ENCODE measurements at regions not wholly inside any gene's neighbourhood (a gene's known extent, or its start where the extent isn't known, plus 50 kb on each side); places are given as distances from the start of the nearest gene placed in this dataset.

- H3K9me3 ChIP-seq (ENCODE audit: low read depth, low read length): no peaks in the 10 kb centered on the region
- no peak overlapping the region for H3K4me2 ChIP-seq (ENCODE audit: insufficient read depth, low read length)
- H3K79me2 ChIP-seq (ENCODE audit: insufficient read depth, low read length): no peaks in the 10 kb centered on the region
- H3K4me1 ChIP-seq (ENCODE audit: insufficient read depth, low read length): no peaks in the 10 kb centered on the region
- H3K27ac ChIP-seq (ENCODE audit: low read depth, low read length): no peak overlapping the region
- no peaks in the 10 kb centered on the region for H3K36me3 ChIP-seq (ENCODE audit: insufficient read depth, low read length)
- no peak overlapping the region for H3K4me3 ChIP-seq (ENCODE audit: insufficient read depth, low read length)
- no peaks in the 10 kb centered on the region for H4K20me1 ChIP-seq (ENCODE audit: insufficient read depth, low read length)
- no peak for TF ChIP-seq CTCF (IDR thresholded peaks at IDR 0.05; ENCODE audit: extremely low read depth, low read depth, low read length)
- no peak overlapping the region for H2AFZ ChIP-seq (ENCODE audit: low read length)
- DNase-seq (ENCODE audit: insufficient read length, low spot score, missing footprints): no peak
- no peaks in the 10 kb centered on the region for H3K27me3 ChIP-seq (ENCODE audit: insufficient read depth, low read length)
Measured at GRCh38 chr13:91134803-91135184, 212.7 kb upstream of the MIR17HG start.

- no peaks in the 10 kb centered on the region for H3K9me3 ChIP-seq (ENCODE audit: low read depth, low read length)
- H3K79me2 ChIP-seq (ENCODE audit: insufficient read depth, low read length): no peaks in the 10 kb centered on the region
- H3K27ac ChIP-seq (ENCODE audit: low read depth, low read length): no peak overlapping the region
- TF ChIP-seq CTCF (IDR thresholded peaks at IDR 0.05; ENCODE audit: extremely low read depth, low read depth, low read length): no peak
- H4K20me1 ChIP-seq (ENCODE audit: insufficient read depth, low read length): no peaks in the 10 kb centered on the region
- no peak overlapping the region for H2AFZ ChIP-seq (ENCODE audit: low read length)
- H3K4me3 ChIP-seq (ENCODE audit: insufficient read depth, low read length): no peak overlapping the region
- peak; percentile 11 for DNase-seq (ENCODE audit: insufficient read length, low spot score, missing footprints)
- no peaks in the 10 kb centered on the region for H3K27me3 ChIP-seq (ENCODE audit: insufficient read depth, low read length)
- no peaks in the 10 kb centered on the region for H3K4me1 ChIP-seq (ENCODE audit: insufficient read depth, low read length)
- H3K4me2 ChIP-seq (ENCODE audit: insufficient read depth, low read length): no peak overlapping the region
- H3K36me3 ChIP-seq (ENCODE audit: insufficient read depth, low read length): no peaks in the 10 kb centered on the region
Measured at GRCh38 chr13:91135376-91135775, 212.1 kb upstream of the MIR17HG start.

GRCh38 chr13:91135968-91136367, 211.5 kb upstream of the MIR17HG start:
- no peak for DNase-seq (ENCODE audit: insufficient read length, low spot score, missing footprints)
- H3K79me2 ChIP-seq (ENCODE audit: insufficient read depth, low read length): no peaks in the 10 kb centered on the region
- H2AFZ ChIP-seq (ENCODE audit: low read length): no peak overlapping the region
- no peaks in the 10 kb centered on the region for H4K20me1 ChIP-seq (ENCODE audit: insufficient read depth, low read length)
- H3K4me3 ChIP-seq (ENCODE audit: insufficient read depth, low read length): no peak overlapping the region
- H3K36me3 ChIP-seq (ENCODE audit: insufficient read depth, low read length): no peaks in the 10 kb centered on the region
- no peak for TF ChIP-seq CTCF (IDR thresholded peaks at IDR 0.05; ENCODE audit: extremely low read depth, low read depth, low read length)
- H3K27ac ChIP-seq (ENCODE audit: low read depth, low read length): no peak overlapping the region
- no peak overlapping the region for H3K4me2 ChIP-seq (ENCODE audit: insufficient read depth, low read length)
- H3K4me1 ChIP-seq (ENCODE audit: insufficient read depth, low read length): no peaks in the 10 kb centered on the region
- H3K9me3 ChIP-seq (ENCODE audit: low read depth, low read length): no peaks in the 10 kb centered on the region
- H3K27me3 ChIP-seq (ENCODE audit: insufficient read depth, low read length): no peaks in the 10 kb centered on the region

GRCh38 chr13:91136806-91137205, 210.7 kb upstream of the MIR17HG start:
- no peaks in the 10 kb centered on the region for H3K79me2 ChIP-seq (ENCODE audit: insufficient read depth, low read length)
- H3K4me2 ChIP-seq (ENCODE audit: insufficient read depth, low read length): no peak overlapping the region
- no peak overlapping the region for H2AFZ ChIP-seq (ENCODE audit: low read length)
- H3K27ac ChIP-seq (ENCODE audit: low read depth, low read length): no peak overlapping the region
- DNase-seq (ENCODE audit: insufficient read length, low spot score, missing footprints): no peak
- no peaks in the 10 kb centered on the region for H3K9me3 ChIP-seq (ENCODE audit: low read depth, low read length)
- H3K36me3 ChIP-seq (ENCODE audit: insufficient read depth, low read length): no peaks in the 10 kb centered on the region
- H3K4me1 ChIP-seq (ENCODE audit: insufficient read depth, low read length): no peaks in the 10 kb centered on the region
- no peaks in the 10 kb centered on the region for H4K20me1 ChIP-seq (ENCODE audit: insufficient read depth, low read length)
- H3K27me3 ChIP-seq (ENCODE audit: insufficient read depth, low read length): no peaks in the 10 kb centered on the region
- no peak for TF ChIP-seq CTCF (IDR thresholded peaks at IDR 0.05; ENCODE audit: extremely low read depth, low read depth, low read length)
- no peak overlapping the region for H3K4me3 ChIP-seq (ENCODE audit: insufficient read depth, low read length)

All from osteoblast (primary cell).